Natural killer cell (primary cell): ENCODE measurements at regions not wholly inside any gene's neighbourhood (a gene's known extent, or its start where the extent isn't known, plus 50 kb on each side); places are given as distances from the start of the nearest gene placed in this dataset.

Experiments used
- ATAC-seq, 3 donors: fragments of 150-1000 bp in 2 of 3; fragments of 200-7000 bp in 1 of 3; cut with Tn5 transposase; 1 replicate in 1 of 3; 2 replicates in 2 of 3; pipeline ENCODE4 v1.10.0; 2021; ENCODE audit warnings: mild to moderate bottlenecking in 2 of 3, moderate library complexity in 2 of 3
- DNase-seq, 2 donors: peaks; one replicate each; pipeline versions ENCODE4 v3.0.0 to v3.0.0-alpha.2; 2013 to 2021; ENCODE audit warnings: mixed read lengths in 1 of 2
- H3K27ac ChIP-seq: one replicate; pipeline ENCODE4 v1.5.1; 2013; ENCODE audit warnings: mild to moderate bottlenecking, low read length
- H3K27me3 ChIP-seq: one replicate; pipeline ENCODE4 v1.6.1; 2013; ENCODE audit warnings: low read length; ENCODE audit not compliant: control insufficient read depth, insufficient read depth
- H3K36me3 ChIP-seq: one replicate; pipeline ENCODE4 v1.6.1; 2013; ENCODE audit warnings: low read length; ENCODE audit not compliant: control insufficient read depth, insufficient read depth
- H3K4me1 ChIP-seq: one replicate; pipeline ENCODE4 v1.6.1; 2013; ENCODE audit warnings: low read length; ENCODE audit not compliant: control insufficient read depth, insufficient read depth
- H3K4me3 ChIP-seq: one replicate; pipeline ENCODE4 v1.5.1; 2013; ENCODE audit warnings: low read length
- H3K9me3 ChIP-seq: one replicate; pipeline ENCODE4 v1.6.1; 2013; ENCODE audit warnings: low read length; ENCODE audit not compliant: control insufficient read depth, insufficient read depth
- H3K27ac Mint-ChIP-seq, 2 donors: one replicate each; pipeline ENCODE4 v1.8.0; 2022; ENCODE audit warnings: mild to moderate bottlenecking in 2 of 2, mixed read lengths in 2 of 2, moderate library complexity in 1 of 2
- H3K27me3 Mint-ChIP-seq, 2 donors: one replicate each; pipeline ENCODE4 v1.8.0; 2022; ENCODE audit warnings: low read depth in 2 of 2, mixed read lengths in 2 of 2
- H3K36me3 Mint-ChIP-seq: one replicate; pipeline ENCODE4 v1.8.0; 2022; ENCODE audit warnings: mixed read lengths
- H3K4me1 Mint-ChIP-seq, 2 donors: one replicate each; pipeline ENCODE4 v1.8.0; 2022; ENCODE audit warnings: mixed read lengths in 2 of 2
- H3K4me3 Mint-ChIP-seq: one replicate; pipeline ENCODE4 v1.8.0; 2022; ENCODE audit warnings: mild to moderate bottlenecking, moderate library complexity, mixed read lengths
- H3K9me3 Mint-ChIP-seq, 2 donors: one replicate each; pipeline ENCODE4 v1.8.0; 2022; ENCODE audit warnings: mixed read lengths in 2 of 2
- WGBS: methylation state at CpG from one replicate; pipeline ENCODE4 v1.1.7; 2013; ENCODE audit warnings: missing lambda C conversion rate; ENCODE audit not compliant: insufficient coverage; 5-methylcytosine and 5-hydroxymethylcytosine counted together
- intact Hi-C: fragments of 100-400 bp; cut with micrococcal nuclease; formaldehyde crosslinking; loops from one replicate; pipeline ENCODE4 v1.14.2; 2022
- TF ChIP-seq, protein P1 (sequence below): fragments of 200-600 bp; IDR thresholded peaks from one replicate; pipeline ENCODE4 v1.8.0; 2022; ENCODE audit warnings: antibody characterized with exemption

DNA sequence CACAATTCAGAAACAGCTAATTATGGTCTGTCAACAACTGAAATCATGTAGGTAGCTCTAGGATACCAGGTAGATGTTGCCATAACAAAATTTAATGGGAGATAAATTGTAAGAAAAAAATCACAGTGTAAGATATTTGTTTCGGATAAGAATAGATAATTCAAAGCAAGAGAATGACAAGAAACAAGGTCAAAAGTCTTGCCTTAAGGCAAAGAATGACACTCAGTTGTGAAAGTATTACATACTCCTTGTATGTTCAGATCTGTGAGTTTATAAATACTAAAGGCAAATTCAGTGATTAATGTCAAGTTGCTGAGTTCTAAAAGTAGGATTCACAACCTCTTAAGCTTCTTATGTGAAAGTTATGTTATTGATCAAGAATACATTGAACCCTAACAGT lies 772.2 kb upstream of the SGO1 start:
- H3K27ac Mint-ChIP-seq: no peak overlapping the region
- H3K4me1 Mint-ChIP-seq: no peaks in the 10 kb centered on the region
- H3K4me3 ChIP-seq: no peak overlapping the region
- no peaks in the 10 kb centered on the region for H3K9me3 ChIP-seq
- no peaks in the 10 kb centered on the region for H3K36me3 ChIP-seq
- H3K9me3 Mint-ChIP-seq: peaks cover 17 to 32% of the 10 kb centered on the region in 2 donors
- DNase-seq (no peak), ATAC-seq (no peak)
- WGBS: 100% methylated on average over 1 of the region's 1 CpG
- H3K27ac ChIP-seq: no peak overlapping the region
- H3K27me3 Mint-ChIP-seq: no peaks in the 10 kb centered on the region
- intact Hi-C loops: no loop called here
- no peak overlapping the region for H3K4me3 Mint-ChIP-seq
- H3K27me3 ChIP-seq: no peaks in the 10 kb centered on the region
- H3K36me3 Mint-ChIP-seq: peaks cover 22% of the 10 kb centered on the region
- no peaks in the 10 kb centered on the region for H3K4me1 ChIP-seq
- TF ChIP-seq, protein P1, sequence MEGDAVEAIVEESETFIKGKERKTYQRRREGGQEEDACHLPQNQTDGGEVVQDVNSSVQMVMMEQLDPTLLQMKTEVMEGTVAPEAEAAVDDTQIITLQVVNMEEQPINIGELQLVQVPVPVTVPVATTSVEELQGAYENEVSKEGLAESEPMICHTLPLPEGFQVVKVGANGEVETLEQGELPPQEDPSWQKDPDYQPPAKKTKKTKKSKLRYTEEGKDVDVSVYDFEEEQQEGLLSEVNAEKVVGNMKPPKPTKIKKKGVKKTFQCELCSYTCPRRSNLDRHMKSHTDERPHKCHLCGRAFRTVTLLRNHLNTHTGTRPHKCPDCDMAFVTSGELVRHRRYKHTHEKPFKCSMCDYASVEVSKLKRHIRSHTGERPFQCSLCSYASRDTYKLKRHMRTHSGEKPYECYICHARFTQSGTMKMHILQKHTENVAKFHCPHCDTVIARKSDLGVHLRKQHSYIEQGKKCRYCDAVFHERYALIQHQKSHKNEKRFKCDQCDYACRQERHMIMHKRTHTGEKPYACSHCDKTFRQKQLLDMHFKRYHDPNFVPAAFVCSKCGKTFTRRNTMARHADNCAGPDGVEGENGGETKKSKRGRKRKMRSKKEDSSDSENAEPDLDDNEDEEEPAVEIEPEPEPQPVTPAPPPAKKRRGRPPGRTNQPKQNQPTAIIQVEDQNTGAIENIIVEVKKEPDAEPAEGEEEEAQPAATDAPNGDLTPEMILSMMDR: no peak

DNA sequence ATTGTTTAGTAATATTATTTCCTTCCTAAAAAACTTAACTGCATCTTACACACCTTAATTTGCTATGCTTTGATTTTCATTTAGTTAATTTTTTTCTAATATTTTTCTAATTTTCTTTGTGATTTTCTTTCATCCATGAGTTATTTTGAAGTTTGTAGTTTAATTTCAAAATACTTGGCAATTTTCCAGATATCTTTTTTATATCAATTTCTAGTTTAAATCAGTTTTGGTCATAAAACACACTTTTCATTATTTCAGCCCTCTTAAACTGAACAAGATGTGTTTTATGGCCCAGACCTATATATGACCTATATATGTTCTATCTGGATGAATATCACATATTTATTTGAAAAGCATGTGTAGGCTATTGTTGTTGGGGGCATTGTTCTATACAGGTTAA lies 759.9 kb upstream of the SGO1 start:
- Histone ChIP-seq H3K27ac (no peak overlapping the region), H3K4me1 (no peaks in the 10 kb centered on the region), H3K36me3 (no peaks in the 10 kb centered on the region), H3K9me3 (no peaks in the 10 kb centered on the region), H3K27me3 (no peaks in the 10 kb centered on the region), H3K4me3 (no peak overlapping the region)
- TF ChIP-seq, protein P1: no peak
- intact Hi-C loops: no loop called here
- Mint-ChIP-seq H3K4me1 (no peaks in the 10 kb centered on the region), H3K9me3 (peaks cover 18 to 29% of the 10 kb centered on the region in 2 donors), H3K27ac (no peak overlapping the region), H3K27me3 (no peaks in the 10 kb centered on the region), H3K36me3 (peaks cover 27% of the 10 kb centered on the region), H3K4me3 (no peak overlapping the region)
- no peak for ATAC-seq
- no peak for DNase-seq

DNA sequence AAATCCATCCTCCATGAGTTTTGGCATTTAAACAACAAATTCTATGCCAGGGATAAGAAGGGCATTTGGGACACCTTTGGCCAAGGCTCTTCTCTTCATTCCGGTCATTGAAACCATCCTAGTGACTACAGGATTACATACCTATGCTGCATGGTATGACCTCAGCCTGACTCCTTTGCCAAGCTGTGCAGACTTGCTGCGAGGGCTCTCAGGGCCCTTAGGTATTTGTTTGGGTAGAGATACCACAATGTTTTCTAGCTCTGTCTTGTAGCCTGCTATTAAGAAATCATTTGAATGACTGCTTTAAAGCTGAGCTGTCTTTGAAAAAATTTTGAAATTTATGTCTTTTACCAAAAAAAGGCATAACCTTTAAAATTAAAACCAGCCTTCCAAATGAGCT lies 749.8 kb upstream of the SGO1 start:
- Histone ChIP-seq H3K9me3 (peaks cover 3% of the 10 kb centered on the region), H3K27me3 (no peaks in the 10 kb centered on the region), H3K27ac (no peak overlapping the region), H3K4me1 (no peaks in the 10 kb centered on the region), H3K4me3 (no peak overlapping the region), H3K36me3 (no peaks in the 10 kb centered on the region)
- 84% methylated on average over 2 of the region's 2 CpGs for WGBS
- ATAC-seq (no peak), DNase-seq (no peak)
- H3K4me3 Mint-ChIP-seq: no peak overlapping the region
- H3K36me3 Mint-ChIP-seq: peaks cover 6% of the 10 kb centered on the region
- H3K27ac Mint-ChIP-seq: no peak overlapping the region
- intact Hi-C loops: no loop called here
- H3K9me3 Mint-ChIP-seq: peaks cover 8 to 15% of the 10 kb centered on the region in 2 donors
- TF ChIP-seq, protein P1: no peak
- no peaks in the 10 kb centered on the region for H3K4me1 Mint-ChIP-seq
- H3K27me3 Mint-ChIP-seq: no peaks in the 10 kb centered on the region

DNA sequence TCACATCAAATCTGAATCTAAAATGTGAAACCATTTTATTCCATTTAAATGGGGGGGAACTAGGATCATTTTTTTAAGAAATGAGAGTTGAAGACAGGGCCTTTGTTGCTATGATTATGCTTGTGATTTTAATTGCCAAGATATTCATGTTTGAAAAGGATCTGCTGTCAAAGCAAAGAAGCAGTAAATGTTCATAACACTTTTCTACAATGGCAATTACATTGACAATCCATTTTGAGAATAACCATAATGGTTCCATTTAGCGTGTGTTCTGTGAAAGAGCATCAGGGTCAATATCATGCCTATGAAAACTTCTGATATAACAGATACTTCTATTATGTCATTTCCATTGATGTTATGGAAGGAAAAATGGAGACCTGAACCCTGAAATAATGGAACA lies 745.8 kb upstream of the SGO1 start:
- Histone ChIP-seq H3K9me3 (peaks cover 3% of the 10 kb centered on the region), H3K4me3 (no peak overlapping the region), H3K27ac (no peak overlapping the region), H3K36me3 (no peaks in the 10 kb centered on the region), H3K27me3 (no peaks in the 10 kb centered on the region), H3K4me1 (no peaks in the 10 kb centered on the region)
- DNase-seq (no peak), ATAC-seq (no peak)
- Mint-ChIP-seq H3K9me3 (peaks cover 12 to 21% of the 10 kb centered on the region in 2 donors), H3K4me3 (no peak overlapping the region), H3K4me1 (no peaks in the 10 kb centered on the region), H3K27ac (no peak overlapping the region), H3K27me3 (no peaks in the 10 kb centered on the region), H3K36me3 (peaks cover 5% of the 10 kb centered on the region)
- TF ChIP-seq, protein P1: no peak
- WGBS: 100% methylated on average over 1 of the region's 1 CpG
- intact Hi-C loops: no loop called here
